HG02840 (cell line): ENCODE measurements at regions not wholly inside any gene's neighbourhood (a gene's known extent, or its start where the extent isn't known, plus 50 kb on each side); places are given as distances from the start of the nearest gene placed in this dataset.
"Not testable (repeated sequence)": the region's sequence is repeated elsewhere in the genome, so short reads cannot be mapped to it uniquely, and the experiment has no call there.

Experiments used
- ATAC-seq: cut with Tn5 transposase; IDR thresholded peaks from one replicate; pipeline ENCODE4 v1.9.1; 2021; ENCODE audit warnings: mild to moderate bottlenecking, moderate library complexity, moderate number of reproducible peaks; ENCODE audit not compliant: unreplicated experiment, low FRiP score

- ATAC-seq, result no peak
Observed at GRCh38 chr11:96865020-96865419, 475.2 kb downstream of the JRKL start.

GRCh38 chr11:96869207-96869606 is 479.4 kb downstream of the JRKL start:
- ATAC-seq, result no peak

- no peak for ATAC-seq
Observed at GRCh38 chr11:96875712-96876111, 485.9 kb downstream of the JRKL start.

GRCh38 chr11:96878299-96879051 is 488.7 kb downstream of the JRKL start:
- no peak for ATAC-seq

GRCh38 chr11:96882622-96883021 is 492.8 kb downstream of the JRKL start:
- not testable (repeated sequence) for ATAC-seq

GRCh38 chr11:96885405-96885804 is 495.6 kb downstream of the JRKL start:
- ATAC-seq, result no peak

- ATAC-seq, result no peak
Observed at GRCh38 chr11:96885912-96886311, 496.1 kb downstream of the JRKL start.

GRCh38 chr11:96893988-96894387 is 504.2 kb downstream of the JRKL start:
- no peak for ATAC-seq

GRCh38 chr11:96894587-96894986 is 504.8 kb downstream of the JRKL start:
- ATAC-seq, result no peak

- no peak for ATAC-seq
Observed at GRCh38 chr11:96899971-96900370, 510.2 kb downstream of the JRKL start.

- no peak for ATAC-seq
Observed at GRCh38 chr11:96905143-96905542, 515.3 kb downstream of the JRKL start.

GRCh38 chr11:96905663-96906062 is 515.9 kb downstream of the JRKL start:
- ATAC-seq, result no peak

- no peak for ATAC-seq
Observed at GRCh38 chr11:96906476-96906875, 516.7 kb downstream of the JRKL start.

GRCh38 chr11:96925862-96926261 is 536.0 kb downstream of the JRKL start:
- ATAC-seq, result no peak

GRCh38 chr11:96940227-96940626 is 550.4 kb downstream of the JRKL start:
- no peak for ATAC-seq

GRCh38 chr11:96942855-96943254 is 553.0 kb downstream of the JRKL start:
- ATAC-seq, result no peak

- no peak for ATAC-seq
Observed at GRCh38 chr11:96943970-96944369, 554.2 kb downstream of the JRKL start.

- ATAC-seq, result no peak
Observed at GRCh38 chr11:96948066-96948465, 558.3 kb downstream of the JRKL start.

- ATAC-seq, result no peak
Observed at GRCh38 chr11:96949464-96949863, 559.7 kb downstream of the JRKL start.

- ATAC-seq, result no peak
Observed at GRCh38 chr11:96954587-96955242, 564.9 kb downstream of the JRKL start.

GRCh38 chr11:96960476-96960875 is 570.7 kb downstream of the JRKL start:
- ATAC-seq, result no peak

GRCh38 chr11:96960926-96961325 is 571.1 kb downstream of the JRKL start:
- no peak for ATAC-seq
